CD4-positive, alpha-beta T cell (primary cell): ENCODE measurements at regions not wholly inside any gene's neighbourhood (a gene's known extent, or its start where the extent isn't known, plus 50 kb on each side); places are given as distances from the start of the nearest gene placed in this dataset.

Experiments
- ATAC-seq: fragments of 200-7000 bp; cut with Tn5 transposase; one replicate; pipeline ENCODE4 v1.10.0; 2022; ENCODE audit warnings: mild to moderate bottlenecking; ENCODE audit not compliant: poor library complexity
- CTCF ChIA-PET: fragments of 350-600 bp; sonication (Branson Sonifier 250); formaldehyde crosslinking; loops from one replicate; lab custom pipeline; 2021; ENCODE audit warnings: antibody characterized with exemption, inconsistent platforms; lab: Charles Lee
- POLR2A ChIA-PET: fragments of 350-600 bp; sonication (Branson Sonifier 250); formaldehyde crosslinking; loops from one replicate; lab custom pipeline; 2021; ENCODE audit warnings: antibody characterized with exemption, inconsistent platforms; lab: Charles Lee
- DNase-seq, 14 experiments: peaks; one replicate each; pipeline ENCODE4 v3.0.0-alpha.2; 2013 to 2020; ENCODE audit warnings: mixed read lengths in 2 of 14
- H3K27ac ChIP-seq, 2 donors: one replicate each; pipeline versions ENCODE4 v1.5.1 to v1.7.0; 2013; ENCODE audit warnings: low read length in 2 of 2, low read depth in 1 of 2, mild to moderate bottlenecking in 1 of 2
- H3K27me3 ChIP-seq, 2 experiments: 1 replicate in 1 of 2; 2 replicates in 1 of 2; pipeline versions ENCODE4 v1.6.1 to v1.7.0; 2013; ENCODE audit warnings: low read length in 2 of 2, control low read depth in 1 of 2, mild to moderate bottlenecking in 1 of 2, moderate library complexity in 1 of 2; ENCODE audit not compliant: insufficient read depth in 2 of 2, control insufficient read depth in 1 of 2
- H3K36me3 ChIP-seq: one replicate; pipeline ENCODE4 v1.6.1; 2013; ENCODE audit warnings: low read length, control low read depth; ENCODE audit not compliant: insufficient read depth
- H3K4me1 ChIP-seq: one replicate; pipeline ENCODE4 v1.6.1; 2013; ENCODE audit warnings: low read length, control low read depth; ENCODE audit not compliant: insufficient read depth
- H3K4me3 ChIP-seq: one replicate; pipeline ENCODE4 v1.5.1; 2013; ENCODE audit warnings: mild to moderate bottlenecking, low read length, moderate library complexity
- H3K9me3 ChIP-seq, 2 experiments: 1 replicate in 1 of 2; 2 replicates in 1 of 2; pipeline versions ENCODE4 v1.6.1 to v1.7.0; 2013; ENCODE audit warnings: low read length in 2 of 2, mild to moderate bottlenecking in 2 of 2, control low read depth in 1 of 2, moderate library complexity in 1 of 2; ENCODE audit not compliant: control insufficient read depth in 1 of 2, insufficient read depth in 1 of 2
- H3K27ac Mint-ChIP-seq: one replicate; pipeline ENCODE4 v1.8.0; 2020; ENCODE audit warnings: mixed read lengths
- H3K27me3 Mint-ChIP-seq: one replicate; pipeline ENCODE4 v1.8.0; 2021; ENCODE audit warnings: mixed read lengths
- H3K36me3 Mint-ChIP-seq: one replicate; pipeline ENCODE4 v1.8.0; 2021; ENCODE audit warnings: low read depth, mixed read lengths
- H3K4me1 Mint-ChIP-seq: one replicate; pipeline ENCODE4 v1.8.0; 2021; ENCODE audit warnings: low read depth, mixed read lengths
- H3K4me3 Mint-ChIP-seq: one replicate; pipeline ENCODE4 v1.8.0; 2020; ENCODE audit warnings: mild to moderate bottlenecking, mixed read lengths
- H3K9me3 Mint-ChIP-seq: one replicate; pipeline ENCODE4 v1.8.0; 2020; ENCODE audit warnings: mixed read lengths
- intact Hi-C, 2 experiments: fragments of 100-400 bp; cut with DNase I in 1 of 2; cut with micrococcal nuclease in 1 of 2; formaldehyde crosslinking; loops; one replicate each; pipeline versions ENCODE4 v1.15.1 to v1.9.0; 2023 to 2025; cut with DNase I, micrococcal nuclease
- TF ChIP-seq, protein P1 (sequence below): fragments of 200-600 bp; IDR thresholded peaks from one replicate; pipeline ENCODE4 v1.8.0; 2022; ENCODE audit warnings: antibody characterized with exemption, mild to moderate bottlenecking

DNA sequence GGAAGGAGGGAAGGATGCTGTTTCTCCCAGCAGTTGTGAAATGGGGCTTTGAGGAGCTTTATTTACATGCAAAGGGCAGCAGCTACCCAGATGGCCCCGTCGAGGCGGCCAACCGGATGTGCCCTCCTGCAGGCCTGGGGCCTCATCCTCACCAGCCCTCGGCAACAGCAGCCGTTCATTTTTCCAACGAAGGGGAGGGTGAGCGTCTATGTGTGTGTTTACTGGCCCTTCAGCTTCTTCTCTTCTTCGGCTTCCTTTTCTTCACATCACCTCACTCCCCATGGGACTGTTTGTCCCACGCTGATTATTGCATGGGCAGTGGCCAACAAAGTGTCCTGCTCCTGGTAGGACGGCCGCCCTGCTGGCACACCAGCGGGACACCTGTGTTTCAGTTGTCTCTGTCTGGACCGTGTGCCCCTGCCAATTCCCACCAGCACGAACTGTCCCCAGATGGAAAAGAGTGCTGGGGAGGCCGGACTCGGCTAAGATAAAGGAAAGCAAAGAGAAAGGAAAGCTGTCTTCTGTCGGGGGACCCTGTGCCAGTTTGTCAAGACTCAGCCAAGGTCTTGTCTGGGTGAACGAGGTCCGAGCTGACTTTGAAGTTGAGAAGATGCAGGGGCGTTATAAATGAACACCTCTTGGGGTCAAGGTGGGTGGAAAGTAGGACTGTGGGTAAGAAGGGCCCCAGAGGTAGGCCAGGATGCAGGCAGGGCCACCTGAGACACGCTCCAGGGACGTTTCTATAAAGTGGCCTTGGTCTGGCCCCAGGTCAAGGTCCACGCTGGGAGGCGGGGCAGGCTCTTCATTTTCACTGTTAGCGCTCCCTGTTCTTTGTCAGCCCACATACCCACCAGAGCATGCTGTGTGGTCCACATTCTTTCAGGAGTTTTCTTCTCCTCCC, 57.0 kb downstream of the FAM50B start:
- H3K4me1 Mint-ChIP-seq = peaks cover under 1% of the 10 kb centered on the region
- DNase-seq (no peak), ATAC-seq (no peak)
- Histone ChIP-seq H3K4me3 (no peak overlapping the region), H3K27ac (no peak overlapping the region), H3K36me3 (no peaks in the 10 kb centered on the region), H3K4me1 (peaks cover 3% of the 10 kb centered on the region), H3K9me3 (no peaks in the 10 kb centered on the region), H3K27me3 (peaks cover 13% of the 10 kb centered on the region in 2 experiments)
- no peak overlapping the region for H3K4me3 Mint-ChIP-seq
- H3K27ac Mint-ChIP-seq = no peak overlapping the region
- CTCF ChIA-PET = interaction anchor here (1.0 kb wide), 1 partner anchor 27 kb away, joined by 3 read pairs; no protein-coding TSS in a partner anchor
- H3K9me3 Mint-ChIP-seq = no peaks in the 10 kb centered on the region
- intact Hi-C loops = no loop called here
- H3K36me3 Mint-ChIP-seq = no peaks in the 10 kb centered on the region
- TF ChIP-seq, protein P1, sequence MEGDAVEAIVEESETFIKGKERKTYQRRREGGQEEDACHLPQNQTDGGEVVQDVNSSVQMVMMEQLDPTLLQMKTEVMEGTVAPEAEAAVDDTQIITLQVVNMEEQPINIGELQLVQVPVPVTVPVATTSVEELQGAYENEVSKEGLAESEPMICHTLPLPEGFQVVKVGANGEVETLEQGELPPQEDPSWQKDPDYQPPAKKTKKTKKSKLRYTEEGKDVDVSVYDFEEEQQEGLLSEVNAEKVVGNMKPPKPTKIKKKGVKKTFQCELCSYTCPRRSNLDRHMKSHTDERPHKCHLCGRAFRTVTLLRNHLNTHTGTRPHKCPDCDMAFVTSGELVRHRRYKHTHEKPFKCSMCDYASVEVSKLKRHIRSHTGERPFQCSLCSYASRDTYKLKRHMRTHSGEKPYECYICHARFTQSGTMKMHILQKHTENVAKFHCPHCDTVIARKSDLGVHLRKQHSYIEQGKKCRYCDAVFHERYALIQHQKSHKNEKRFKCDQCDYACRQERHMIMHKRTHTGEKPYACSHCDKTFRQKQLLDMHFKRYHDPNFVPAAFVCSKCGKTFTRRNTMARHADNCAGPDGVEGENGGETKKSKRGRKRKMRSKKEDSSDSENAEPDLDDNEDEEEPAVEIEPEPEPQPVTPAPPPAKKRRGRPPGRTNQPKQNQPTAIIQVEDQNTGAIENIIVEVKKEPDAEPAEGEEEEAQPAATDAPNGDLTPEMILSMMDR = no peak
- H3K27me3 Mint-ChIP-seq = peaks cover 49% of the 10 kb centered on the region
- POLR2A ChIA-PET = no interaction called here

DNA sequence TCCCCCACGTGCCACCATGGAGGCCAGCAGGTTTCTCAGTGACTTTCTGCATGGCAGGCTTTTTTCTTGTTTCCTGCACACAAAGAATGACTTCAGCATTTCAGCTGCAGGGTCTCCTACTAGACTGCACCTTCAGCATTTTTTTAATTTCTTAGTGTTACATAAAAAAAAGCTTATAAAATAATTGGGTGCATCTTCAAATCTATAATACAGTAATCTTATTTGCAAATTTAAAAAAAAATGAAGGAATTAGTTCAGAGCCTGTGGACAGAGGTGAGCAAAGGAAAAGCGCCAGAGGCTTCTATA, 57.6 kb downstream of the FAM50B start:
- H3K9me3 ChIP-seq = no peaks in the 10 kb centered on the region
- intact Hi-C loops = no loop called here
- Mint-ChIP-seq H3K9me3 (no peaks in the 10 kb centered on the region), H3K4me1 (peaks cover 6% of the 10 kb centered on the region), H3K4me3 (no peak overlapping the region), H3K27ac (no peak overlapping the region), H3K36me3 (no peaks in the 10 kb centered on the region), H3K27me3 (peaks cover 51% of the 10 kb centered on the region)
- POLR2A ChIA-PET = no interaction called here
- CTCF ChIA-PET = no interaction called here
- ATAC-seq = no peak
- H3K4me3 ChIP-seq = no peak overlapping the region
- H3K36me3 ChIP-seq = no peaks in the 10 kb centered on the region
- peaks cover 15 to 19% of the 10 kb centered on the region in 2 experiments for H3K27me3 ChIP-seq
- TF ChIP-seq, protein P1 = no peak
- H3K4me1 ChIP-seq = peaks cover 5% of the 10 kb centered on the region
- DNase-seq = no peak
- H3K27ac ChIP-seq = no peak overlapping the region

DNA sequence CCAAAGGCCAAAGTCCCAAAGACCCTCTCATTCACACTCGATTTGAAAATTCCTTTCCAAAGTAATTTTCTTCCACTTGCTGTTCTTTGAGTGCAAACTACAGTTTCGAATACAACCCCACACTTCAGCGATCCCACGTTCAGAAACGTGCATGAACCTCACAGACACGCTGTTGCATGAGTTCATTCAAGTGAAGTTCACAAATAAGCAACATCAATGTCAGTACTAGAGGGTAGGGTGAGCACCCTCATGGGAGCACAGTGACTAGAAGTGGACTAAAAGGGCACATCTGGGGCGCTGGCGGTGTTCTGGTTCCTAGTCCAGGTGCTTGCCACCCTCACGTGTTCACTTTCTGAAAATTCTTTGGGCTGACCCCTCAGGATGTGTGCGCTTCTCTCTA, 59.0 kb downstream of the FAM50B start:
- H3K27ac ChIP-seq = no peak overlapping the region
- TF ChIP-seq, protein P1 = no peak
- peaks cover 5% of the 10 kb centered on the region for H3K4me1 ChIP-seq
- Mint-ChIP-seq H3K9me3 (no peaks in the 10 kb centered on the region), H3K27me3 (peaks cover 55% of the 10 kb centered on the region), H3K4me1 (peaks cover 19% of the 10 kb centered on the region), H3K27ac (no peak overlapping the region), H3K36me3 (no peaks in the 10 kb centered on the region), H3K4me3 (no peak overlapping the region)
- H3K4me3 ChIP-seq = no peak overlapping the region
- ChIA-PET POLR2A (no interaction called here), CTCF (no interaction called here)
- H3K9me3 ChIP-seq = no peaks in the 10 kb centered on the region
- H3K27me3 ChIP-seq = peaks cover 22 to 28% of the 10 kb centered on the region in 2 experiments
- no peak for DNase-seq
- intact Hi-C loops = no loop called here
- ATAC-seq = no peak
- no peaks in the 10 kb centered on the region for H3K36me3 ChIP-seq
